ENCODE measurements at regions not wholly inside any gene's neighbourhood (a gene's known extent, or its start where the extent isn't known, plus 50 kb on each side); places are given as distances from the start of the nearest gene placed in this dataset.

DNA sequence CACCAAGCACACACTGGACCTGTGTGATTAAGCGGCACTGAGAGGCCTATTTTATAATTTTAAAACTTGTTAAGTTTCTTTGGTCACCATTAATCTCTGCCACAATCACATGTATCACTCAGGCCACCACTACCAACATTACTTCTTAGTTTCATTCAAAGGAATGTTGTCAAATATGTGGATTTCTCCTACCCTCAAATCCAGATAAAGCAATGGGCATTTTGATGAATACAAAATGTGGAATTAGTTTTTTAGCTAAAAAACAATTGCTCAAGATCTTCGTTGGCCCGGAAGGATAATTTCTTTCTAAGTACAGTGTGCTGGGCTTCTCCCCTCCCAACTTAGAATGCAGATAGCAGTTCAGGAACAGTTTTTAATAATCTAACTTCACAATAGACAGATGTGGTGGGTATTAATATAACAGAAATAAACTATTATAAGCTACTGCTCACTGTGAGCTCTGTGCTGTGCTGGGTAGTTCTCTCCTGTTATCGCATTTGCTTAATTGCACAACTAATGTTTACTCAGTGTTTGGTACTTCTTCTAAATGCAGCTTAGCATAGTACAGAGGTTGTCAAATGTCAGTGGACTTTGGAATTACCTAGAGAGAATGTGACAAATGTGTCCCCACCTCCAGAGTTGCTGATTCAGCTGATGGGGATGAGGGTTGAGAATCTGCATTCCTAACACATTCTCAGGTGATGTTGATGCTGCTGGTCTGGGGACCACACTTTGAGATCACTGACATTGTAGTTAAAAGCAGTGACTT is 266.7 kb upstream of the AMIGO2 start:
- ChIA-PET CTCF (no interaction called here), POLR2A (ENCODE audit: unreplicated experiment) (no interaction called here)
- H2AFZ ChIP-seq (replicated peaks; ENCODE audit: low read length, poor library complexity), result no peak overlapping the region
- DNase-seq (no peak), ATAC-seq (ENCODE audit: low read depth) (no peak)
- no peak overlapping the region for H2BK120ac ChIP-seq (ENCODE audit: low read depth, low read length)
- H2BK15ac ChIP-seq (ENCODE audit: low read depth, low read length), result no peak overlapping the region
- H4K91ac ChIP-seq (ENCODE audit: insufficient read depth, low read depth, low read length), result no peak overlapping the region
- no peak for TF ChIP-seq FOS (IDR thresholded peaks at IDR 0.05; ENCODE audit: low read depth, low read length)
- no peak for TF ChIP-seq MAFK (IDR thresholded peaks at IDR 0.05; ENCODE audit: low read depth, low read length)
- TF ChIP-seq MAZ (IDR thresholded peaks at IDR 0.05; ENCODE audit: borderline replicate concordance, low read depth, low read length), result no peak
- TF ChIP-seq RAD21 (IDR thresholded peaks at IDR 0.05; ENCODE audit: low read length), result no peak
- TF ChIP-seq MXI1 (IDR thresholded peaks at IDR 0.05; ENCODE audit: borderline replicate concordance, low read depth, low read length), result no peak
- no peak for TF ChIP-seq NFE2L2 (IDR thresholded peaks at IDR 0.05; ENCODE audit: low read depth, low read length)
- TF ChIP-seq, protein P1, sequence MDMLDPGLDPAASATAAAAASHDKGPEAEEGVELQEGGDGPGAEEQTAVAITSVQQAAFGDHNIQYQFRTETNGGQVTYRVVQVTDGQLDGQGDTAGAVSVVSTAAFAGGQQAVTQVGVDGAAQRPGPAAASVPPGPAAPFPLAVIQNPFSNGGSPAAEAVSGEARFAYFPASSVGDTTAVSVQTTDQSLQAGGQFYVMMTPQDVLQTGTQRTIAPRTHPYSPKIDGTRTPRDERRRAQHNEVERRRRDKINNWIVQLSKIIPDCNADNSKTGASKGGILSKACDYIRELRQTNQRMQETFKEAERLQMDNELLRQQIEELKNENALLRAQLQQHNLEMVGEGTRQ (IDR thresholded peaks at IDR 0.05; ENCODE audit: low read depth, low read length), result no peak
- no peak for TF ChIP-seq BHLHE40 (IDR thresholded peaks at IDR 0.05; ENCODE audit: low read depth, low read length)
- TF ChIP-seq SMC3 (IDR thresholded peaks at IDR 0.05; ENCODE audit: low read depth, low read length), result no peak
- TF ChIP-seq POLR2A (IDR thresholded peaks at IDR 0.05; ENCODE audit: low read depth, low read length), result no peak
- TF ChIP-seq CEBPB (IDR thresholded peaks at IDR 0.05; ENCODE audit: low read depth, low read length), result no peak
- TF ChIP-seq ELK1 (IDR thresholded peaks at IDR 0.05; ENCODE audit: borderline replicate concordance, low read depth, low read length), result no peak
- TF ChIP-seq RFX5 (IDR thresholded peaks at IDR 0.05; ENCODE audit: low read depth, low read length), result no peak
- TF ChIP-seq, protein P2, sequence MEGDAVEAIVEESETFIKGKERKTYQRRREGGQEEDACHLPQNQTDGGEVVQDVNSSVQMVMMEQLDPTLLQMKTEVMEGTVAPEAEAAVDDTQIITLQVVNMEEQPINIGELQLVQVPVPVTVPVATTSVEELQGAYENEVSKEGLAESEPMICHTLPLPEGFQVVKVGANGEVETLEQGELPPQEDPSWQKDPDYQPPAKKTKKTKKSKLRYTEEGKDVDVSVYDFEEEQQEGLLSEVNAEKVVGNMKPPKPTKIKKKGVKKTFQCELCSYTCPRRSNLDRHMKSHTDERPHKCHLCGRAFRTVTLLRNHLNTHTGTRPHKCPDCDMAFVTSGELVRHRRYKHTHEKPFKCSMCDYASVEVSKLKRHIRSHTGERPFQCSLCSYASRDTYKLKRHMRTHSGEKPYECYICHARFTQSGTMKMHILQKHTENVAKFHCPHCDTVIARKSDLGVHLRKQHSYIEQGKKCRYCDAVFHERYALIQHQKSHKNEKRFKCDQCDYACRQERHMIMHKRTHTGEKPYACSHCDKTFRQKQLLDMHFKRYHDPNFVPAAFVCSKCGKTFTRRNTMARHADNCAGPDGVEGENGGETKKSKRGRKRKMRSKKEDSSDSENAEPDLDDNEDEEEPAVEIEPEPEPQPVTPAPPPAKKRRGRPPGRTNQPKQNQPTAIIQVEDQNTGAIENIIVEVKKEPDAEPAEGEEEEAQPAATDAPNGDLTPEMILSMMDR (conservative IDR thresholded peaks at IDR 0.05; ENCODE audit: low read depth, low read length), result no peak
- no peak for TF ChIP-seq CHD1 (IDR thresholded peaks at IDR 0.05; ENCODE audit: low read depth, low read length)
- intact Hi-C loops (cut with micrococcal nuclease), result no loop called here
- peaks cover 2% of the 10 kb centered on the region; the same call in 1 of the 2 replicates for H3K27me3 ChIP-seq (ENCODE audit: control insufficient read depth, insufficient read depth, low read length)
- H2BK5ac ChIP-seq (ENCODE audit: low read depth, low read length, poor library complexity, severe bottlenecking), result no peak overlapping the region
- H4K8ac ChIP-seq (ENCODE audit: low read depth in 2 of 2, low read length in 2 of 2), result no peak overlapping the region
- no peaks in the 10 kb centered on the region for H3K79me1 ChIP-seq (ENCODE audit: low read depth in 1 of 2, low read length in 2 of 2)
- peaks cover 2% of the 10 kb centered on the region for H3K4me1 ChIP-seq (ENCODE audit: control insufficient read depth, insufficient read depth, low read length)
- no peak overlapping the region for H3K4me2 ChIP-seq (ENCODE audit: low read depth, low read length)
- WGBS, 2 experiments (ENCODE audit: extremely low coverage in 2 of 2, insufficient read length in 1 of 2), result no CpG with 5 or more reads among the region's 4 CpGs
- H3K9me3 ChIP-seq (ENCODE audit: control insufficient read depth, insufficient read depth, low read length), result no peaks in the 10 kb centered on the region
- no peak overlapping the region for H2AK9ac ChIP-seq (replicated peaks; ENCODE audit: low read depth, low read length, poor library complexity)
- no peak overlapping the region for H2BK20ac ChIP-seq (ENCODE audit: low read depth, low read length)
- dilution Hi-C loops (cut with HindIII; ENCODE audit: low sequenced_read_pairs, unreplicated experiment), result no loop called here
- in situ Hi-C loops (cut with MboI; ENCODE audit: low sequenced_read_pairs), result no loop called here
- no peak overlapping the region for H3K18ac ChIP-seq (ENCODE audit: low read depth, low read length)
- no peak overlapping the region for H3K4ac ChIP-seq (ENCODE audit: low read depth, low read length)
- H3K36me3 ChIP-seq (ENCODE audit: control insufficient read depth, insufficient read depth, low read length), result no peaks in the 10 kb centered on the region
- no peaks in the 10 kb centered on the region for H4K20me1 ChIP-seq (ENCODE audit: insufficient read depth, low read length)
- H3K27ac ChIP-seq (ENCODE audit: insufficient read depth, low read length), result no peak overlapping the region
- H4K5ac ChIP-seq (ENCODE audit: low read depth, low read length), result no peak overlapping the region
- BruUV-seq (replicated peaks), result no TSS peak
- H3K56ac ChIP-seq (ENCODE audit: extremely low read depth, insufficient read depth, low read length), result no peak overlapping the region
- H3K9ac ChIP-seq (ENCODE audit: low read depth, low read length), result no peak overlapping the region
- H3K9me1 ChIP-seq (ENCODE audit: insufficient read depth, low read length), result no peaks in the 10 kb centered on the region
- H2AK5ac ChIP-seq (ENCODE audit: low read depth, low read length), result no peak overlapping the region
- H3K14ac ChIP-seq (replicated peaks; ENCODE audit: low read depth, low read length), result no peak overlapping the region
- no peak overlapping the region for H3K23ac ChIP-seq (ENCODE audit: low read depth, low read length)
- H3K4me3 ChIP-seq (ENCODE audit: insufficient read depth, low read depth, low read length), result no peak overlapping the region
